ENCODE measurements at regions not wholly inside any gene's neighbourhood (a gene's known extent, or its start where the extent isn't known, plus 50 kb on each side); places are given as distances from the start of the nearest gene placed in this dataset.

GRCh38 chr2:63751901-63752300 lies 89.8 kb upstream of the UGP2 start:
- TF ChIP-seq, protein P1, sequence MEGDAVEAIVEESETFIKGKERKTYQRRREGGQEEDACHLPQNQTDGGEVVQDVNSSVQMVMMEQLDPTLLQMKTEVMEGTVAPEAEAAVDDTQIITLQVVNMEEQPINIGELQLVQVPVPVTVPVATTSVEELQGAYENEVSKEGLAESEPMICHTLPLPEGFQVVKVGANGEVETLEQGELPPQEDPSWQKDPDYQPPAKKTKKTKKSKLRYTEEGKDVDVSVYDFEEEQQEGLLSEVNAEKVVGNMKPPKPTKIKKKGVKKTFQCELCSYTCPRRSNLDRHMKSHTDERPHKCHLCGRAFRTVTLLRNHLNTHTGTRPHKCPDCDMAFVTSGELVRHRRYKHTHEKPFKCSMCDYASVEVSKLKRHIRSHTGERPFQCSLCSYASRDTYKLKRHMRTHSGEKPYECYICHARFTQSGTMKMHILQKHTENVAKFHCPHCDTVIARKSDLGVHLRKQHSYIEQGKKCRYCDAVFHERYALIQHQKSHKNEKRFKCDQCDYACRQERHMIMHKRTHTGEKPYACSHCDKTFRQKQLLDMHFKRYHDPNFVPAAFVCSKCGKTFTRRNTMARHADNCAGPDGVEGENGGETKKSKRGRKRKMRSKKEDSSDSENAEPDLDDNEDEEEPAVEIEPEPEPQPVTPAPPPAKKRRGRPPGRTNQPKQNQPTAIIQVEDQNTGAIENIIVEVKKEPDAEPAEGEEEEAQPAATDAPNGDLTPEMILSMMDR (IDR thresholded peaks at IDR 0.05; ENCODE audit: poor library complexity) = no peak
- TF ChIP-seq EZH2 (IDR thresholded peaks at IDR 0.05; ENCODE audit: borderline replicate concordance) = no peak

All from hepatocyte (in vitro differentiated cells).